ENCODE measurements at regions not wholly inside any gene's neighbourhood (a gene's known extent, or its start where the extent isn't known, plus 50 kb on each side); places are given as distances from the start of the nearest gene placed in this dataset.

DNA sequence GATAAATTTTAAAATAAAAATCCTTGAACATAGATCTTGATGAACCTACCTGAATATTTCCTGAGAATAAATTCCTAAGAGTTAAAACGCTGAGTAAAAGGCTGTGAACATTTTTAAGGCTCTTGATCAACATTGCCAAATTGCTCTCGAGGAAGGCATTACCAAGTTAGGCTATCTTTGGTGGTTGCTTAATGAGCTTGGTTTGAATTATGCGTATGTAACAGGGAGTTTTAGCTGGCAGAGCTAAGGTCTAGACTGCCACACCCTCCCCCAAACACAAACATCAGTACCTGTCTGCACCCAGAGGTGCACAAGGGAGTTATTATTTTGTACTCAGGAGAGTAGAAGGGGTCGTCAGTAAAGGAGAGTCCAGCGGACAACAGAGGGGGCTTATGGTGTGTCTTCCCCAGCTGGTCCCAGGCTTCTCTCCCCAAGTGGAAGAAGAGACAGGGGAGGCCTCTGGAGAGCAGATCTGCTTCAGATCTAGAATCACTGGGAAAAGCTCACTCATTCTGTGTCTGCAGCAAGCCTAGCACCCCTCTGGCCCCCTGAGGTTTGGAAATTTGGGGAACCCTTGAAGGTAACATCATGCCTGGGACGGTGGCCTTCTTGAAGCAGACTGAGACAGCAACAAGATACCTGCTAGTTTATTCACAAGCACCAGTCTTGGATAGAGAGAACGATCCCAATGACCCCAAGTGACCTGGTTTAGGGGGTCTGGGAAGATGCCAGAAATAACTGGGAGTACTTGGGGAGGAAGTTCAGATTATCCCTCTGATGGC, 197.2 kb upstream of the ID2 start:
- TF ChIP-seq POLR2A (IDR thresholded peaks at IDR 0.05; ENCODE audit: low read depth) (no peak), EP300 (IDR thresholded peaks at IDR 0.05) (no peak), POLR2AphosphoS5 (IDR thresholded peaks at IDR 0.05) (no peak)
- TF ChIP-seq, protein P1, sequence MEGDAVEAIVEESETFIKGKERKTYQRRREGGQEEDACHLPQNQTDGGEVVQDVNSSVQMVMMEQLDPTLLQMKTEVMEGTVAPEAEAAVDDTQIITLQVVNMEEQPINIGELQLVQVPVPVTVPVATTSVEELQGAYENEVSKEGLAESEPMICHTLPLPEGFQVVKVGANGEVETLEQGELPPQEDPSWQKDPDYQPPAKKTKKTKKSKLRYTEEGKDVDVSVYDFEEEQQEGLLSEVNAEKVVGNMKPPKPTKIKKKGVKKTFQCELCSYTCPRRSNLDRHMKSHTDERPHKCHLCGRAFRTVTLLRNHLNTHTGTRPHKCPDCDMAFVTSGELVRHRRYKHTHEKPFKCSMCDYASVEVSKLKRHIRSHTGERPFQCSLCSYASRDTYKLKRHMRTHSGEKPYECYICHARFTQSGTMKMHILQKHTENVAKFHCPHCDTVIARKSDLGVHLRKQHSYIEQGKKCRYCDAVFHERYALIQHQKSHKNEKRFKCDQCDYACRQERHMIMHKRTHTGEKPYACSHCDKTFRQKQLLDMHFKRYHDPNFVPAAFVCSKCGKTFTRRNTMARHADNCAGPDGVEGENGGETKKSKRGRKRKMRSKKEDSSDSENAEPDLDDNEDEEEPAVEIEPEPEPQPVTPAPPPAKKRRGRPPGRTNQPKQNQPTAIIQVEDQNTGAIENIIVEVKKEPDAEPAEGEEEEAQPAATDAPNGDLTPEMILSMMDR (IDR thresholded peaks at IDR 0.05) = no peak

Measured in esophagus muscularis mucosa (tissue), 4 donors.